ENCODE measurements at regions not wholly inside any gene's neighbourhood (a gene's known extent, or its start where the extent isn't known, plus 50 kb on each side); places are given as distances from the start of the nearest gene placed in this dataset.

GRCh38 chr2:238650536-238650935, 197.3 kb upstream of the TWIST2 start:
- TF ChIP-seq, protein P1, sequence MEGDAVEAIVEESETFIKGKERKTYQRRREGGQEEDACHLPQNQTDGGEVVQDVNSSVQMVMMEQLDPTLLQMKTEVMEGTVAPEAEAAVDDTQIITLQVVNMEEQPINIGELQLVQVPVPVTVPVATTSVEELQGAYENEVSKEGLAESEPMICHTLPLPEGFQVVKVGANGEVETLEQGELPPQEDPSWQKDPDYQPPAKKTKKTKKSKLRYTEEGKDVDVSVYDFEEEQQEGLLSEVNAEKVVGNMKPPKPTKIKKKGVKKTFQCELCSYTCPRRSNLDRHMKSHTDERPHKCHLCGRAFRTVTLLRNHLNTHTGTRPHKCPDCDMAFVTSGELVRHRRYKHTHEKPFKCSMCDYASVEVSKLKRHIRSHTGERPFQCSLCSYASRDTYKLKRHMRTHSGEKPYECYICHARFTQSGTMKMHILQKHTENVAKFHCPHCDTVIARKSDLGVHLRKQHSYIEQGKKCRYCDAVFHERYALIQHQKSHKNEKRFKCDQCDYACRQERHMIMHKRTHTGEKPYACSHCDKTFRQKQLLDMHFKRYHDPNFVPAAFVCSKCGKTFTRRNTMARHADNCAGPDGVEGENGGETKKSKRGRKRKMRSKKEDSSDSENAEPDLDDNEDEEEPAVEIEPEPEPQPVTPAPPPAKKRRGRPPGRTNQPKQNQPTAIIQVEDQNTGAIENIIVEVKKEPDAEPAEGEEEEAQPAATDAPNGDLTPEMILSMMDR (conservative IDR thresholded peaks at IDR 0.05 in 1 of 2, IDR thresholded peaks at IDR 0.05 in 1 of 2; ENCODE audit: low read depth in 1 of 2, low read length in 2 of 2) = no peak
- TF ChIP-seq EZH2 (IDR thresholded peaks at IDR 0.05; ENCODE audit: low read length, missing control alignments) = no peak

All from fibroblast of lung (primary cell).